ENCODE measurements at regions not wholly inside any gene's neighbourhood (a gene's known extent, or its start where the extent isn't known, plus 50 kb on each side); places are given as distances from the start of the nearest gene placed in this dataset.

GRCh38 chr18:64401268-64402060, 252.6 kb upstream of the LINC00305 start:
- Histone ChIP-seq H3K27me3 (ENCODE audit: control insufficient read depth in 1 of 2, insufficient read depth in 2 of 2, low read length in 2 of 2) (no peaks in the 10 kb centered on the region), H3K9ac (ENCODE audit: insufficient read depth, low read depth, low read length) (no peak overlapping the region), H3K9me3 (ENCODE audit: low read length) (peaks cover 46% of the 10 kb centered on the region), H3K4me3 (replicated peaks in 1 of 3; ENCODE audit: insufficient read depth in 1 of 3, low read depth in 2 of 3, low read length in 3 of 3) (no peak overlapping the region), H3K27ac (ENCODE audit: extremely low read length, insufficient read depth, low read length) (no peak overlapping the region), H4K20me1 (ENCODE audit: insufficient read depth, low read length) (no peaks in the 10 kb centered on the region), H3K4me2 (ENCODE audit: low read depth, low read length) (no peak overlapping the region), H3K36me3 (replicated peaks in 1 of 2; ENCODE audit: control insufficient read depth in 1 of 2, insufficient read depth in 2 of 2, low read length in 2 of 2) (no peaks in the 10 kb centered on the region), H2AFZ (ENCODE audit: low read length) (no peak overlapping the region), H3K79me2 (ENCODE audit: insufficient read depth, low read length) (no peaks in the 10 kb centered on the region), H3K4me1 (ENCODE audit: insufficient read depth, low read length) (no peaks in the 10 kb centered on the region)
- DNase-seq (ENCODE audit: low spot score), result no peak
- ChIA-PET CTCF (ENCODE audit: low intra/inter-chr PET ratio, low total read pairs) (no interaction called here), POLR2A (no interaction called here)
- WGBS (ENCODE audit: low lambda C conversion rate), result 0% methylated on average over 1 of the region's 1 CpG
- in situ Hi-C loops (cut with HindIII; ENCODE audit: extremely low pct_ligation_motif_present, low pct_unique_long_range_greater_than_20kb), result no loop called here
- intact Hi-C loops (cut with micrococcal nuclease; ENCODE audit: unreplicated experiment), result no loop called here
- ATAC-seq, result no peak
- no peak for FAIRE-seq
- BruUV-seq (replicated peaks), result no TSS peak
- TF ChIP-seq ZNF142 (CRISPR knock-in tag; IDR thresholded peaks at IDR 0.05) (no peak), RAD51 (IDR thresholded peaks at IDR 0.05; ENCODE audit: borderline replicate concordance) (no peak), RBM39 (IDR thresholded peaks at IDR 0.05; ENCODE audit: low read depth, low read length, poor library complexity, severe bottlenecking) (no peak), ZFP82 (CRISPR knock-in tag; IDR thresholded peaks at IDR 0.05; ENCODE audit: borderline replicate concordance) (no peak), EEA1 (CRISPR knock-in tag; IDR thresholded peaks at IDR 0.05; ENCODE audit: borderline replicate concordance) (no peak), ZNF276 (CRISPR knock-in tag; IDR thresholded peaks at IDR 0.05; ENCODE audit: low read depth) (no peak), ZNF646 (CRISPR knock-in tag; IDR thresholded peaks at IDR 0.05) (no peak), RNF2 (conservative IDR thresholded peaks at IDR 0.05; ENCODE audit: low read depth) (no peak), HDAC2 (CRISPR knock-in tag; IDR thresholded peaks at IDR 0.05) (no peak)
